ENCODE measurements at regions not wholly inside any gene's neighbourhood (a gene's known extent, or its start where the extent isn't known, plus 50 kb on each side); places are given as distances from the start of the nearest gene placed in this dataset.
A peak's percentile ranks its signal among the peaks of the same experiment; 100 is the strongest.
"Not testable (repeated sequence)": the region's sequence is repeated elsewhere in the genome, so short reads cannot be mapped to it uniquely, and the experiment has no call there.

GRCh38 chr1:185654199-185654951 is 79.8 kb upstream of the HMCN1 start:
- no peak for DNase-seq (ENCODE audit: insufficient read length, low spot score)

GRCh38 chr1:185653615-185654014 is 80.6 kb upstream of the HMCN1 start:
- FAIRE-seq = no peak
- DNase-seq (ENCODE audit: insufficient read length, low spot score) = no peak
- TF ChIP-seq CTCF (IDR thresholded peaks at IDR 0.05; ENCODE audit: insufficient read depth, missing control alignments) = no peak

More at GRCh38 chr1:185654199-185654951, 79.8 kb upstream of the HMCN1 start:
- no peak for TF ChIP-seq CTCF (IDR thresholded peaks at IDR 0.05; ENCODE audit: insufficient read depth, missing control alignments)
- no peak for FAIRE-seq

GRCh38 chr1:185652348-185652747 is 81.8 kb upstream of the HMCN1 start:
- DNase-seq (ENCODE audit: insufficient read length, low spot score) = no peak
- no peak for FAIRE-seq
- TF ChIP-seq CTCF (IDR thresholded peaks at IDR 0.05; ENCODE audit: insufficient read depth, missing control alignments) = peak; percentile 36

GRCh38 chr1:185650602-185651230 is 83.5 kb upstream of the HMCN1 start:
- TF ChIP-seq CTCF (IDR thresholded peaks at IDR 0.05; ENCODE audit: insufficient read depth, missing control alignments) = no peak
- DNase-seq (ENCODE audit: insufficient read length, low spot score) (no peak), FAIRE-seq (peak; percentile 95)

- DNase-seq (ENCODE audit: insufficient read length, low spot score) (no peak), FAIRE-seq (no peak)
- no peak for TF ChIP-seq CTCF (IDR thresholded peaks at IDR 0.05; ENCODE audit: insufficient read depth, missing control alignments)
These were observed 85.2 kb upstream of the HMCN1 start for GRCh38 chr1:185648858-185649589.

- not testable (repeated sequence) for FAIRE-seq
These were observed 86.5 kb upstream of the HMCN1 start for GRCh38 chr1:185647597-185648267.

GRCh38 chr1:185646202-185646683 is 87.9 kb upstream of the HMCN1 start:
- DNase-seq (ENCODE audit: insufficient read length, low spot score) = no peak
- TF ChIP-seq CTCF (IDR thresholded peaks at IDR 0.05; ENCODE audit: insufficient read depth, missing control alignments) = no peak
- FAIRE-seq = no peak

More at GRCh38 chr1:185647597-185648267, 86.5 kb upstream of the HMCN1 start:
- not testable (repeated sequence) for DNase-seq (ENCODE audit: insufficient read length, low spot score)

Measured in D721Med (cell line).